GM19463 (cell line): ENCODE measurements at regions not wholly inside any gene's neighbourhood (a gene's known extent, or its start where the extent isn't known, plus 50 kb on each side); places are given as distances from the start of the nearest gene placed in this dataset.

ENCODE experiments used
- ATAC-seq: cut with Tn5 transposase; IDR thresholded peaks from one replicate; pipeline ENCODE4 v1.9.1; 2021; ENCODE audit warnings: mild to moderate bottlenecking, moderate library complexity; ENCODE audit not compliant: unreplicated experiment

DNA sequence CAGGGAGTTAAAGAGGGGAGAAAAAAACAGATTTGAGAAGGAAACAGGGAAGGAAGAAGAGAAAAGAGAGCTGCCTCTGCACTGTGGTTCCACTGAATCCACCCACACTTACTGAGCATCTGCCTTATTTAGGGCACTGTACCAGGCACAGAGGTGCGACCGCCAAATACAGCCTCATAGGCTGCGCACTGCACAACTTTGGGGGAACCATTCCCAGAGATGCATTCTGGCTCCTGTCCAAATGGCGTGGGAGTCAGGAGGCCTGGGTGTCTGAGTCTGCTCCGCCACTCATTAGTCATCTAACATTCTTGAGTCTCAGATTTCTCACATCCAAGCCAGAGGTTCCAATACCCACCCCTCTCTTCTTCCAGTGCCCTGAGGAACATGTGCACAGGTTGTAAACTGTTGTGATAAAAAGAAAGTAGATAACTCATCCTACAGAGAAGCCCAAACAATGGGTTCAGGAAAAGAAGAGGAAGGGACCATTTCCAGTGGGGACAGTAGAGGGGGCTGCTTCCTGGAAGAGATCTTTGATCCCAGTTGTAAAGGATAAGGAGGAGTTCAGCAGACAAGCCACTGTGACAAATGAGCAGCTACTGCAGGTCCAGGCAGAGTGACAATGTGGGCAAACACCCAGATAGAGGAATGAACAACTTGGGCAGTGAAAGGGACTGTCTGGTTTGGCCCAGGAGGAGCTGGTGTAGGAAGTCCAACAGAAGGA lies 254.6 kb downstream of the UACA start:
- ATAC-seq, result no peak

DNA sequence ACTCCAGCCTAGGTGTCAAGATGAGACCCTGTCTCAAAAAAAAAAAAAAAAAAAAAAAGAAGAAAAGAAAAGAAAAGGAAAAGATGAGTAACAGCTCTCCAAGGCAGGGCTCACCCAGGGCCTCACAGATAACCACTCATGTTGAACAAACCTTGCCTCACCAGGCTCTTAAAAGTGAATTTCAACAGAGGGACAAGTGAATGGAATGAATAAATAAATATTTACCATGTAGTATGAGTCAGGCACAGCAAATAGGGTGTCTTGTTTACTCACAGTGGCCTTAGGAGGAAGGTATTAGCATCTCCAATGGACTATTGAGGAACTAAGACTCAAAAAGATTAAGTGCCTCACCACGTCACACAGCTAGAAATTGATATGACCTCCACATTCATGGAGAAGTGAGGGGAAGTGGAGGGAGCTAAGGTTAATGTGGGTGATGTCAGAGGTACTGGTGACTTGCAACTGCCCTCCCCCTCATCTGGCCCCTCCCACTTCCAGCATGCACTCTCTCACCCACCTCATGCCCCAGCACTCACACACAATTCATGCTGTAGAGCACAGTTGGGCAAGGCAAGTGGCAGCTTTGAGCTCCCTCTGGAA lies 255.5 kb downstream of the UACA start:
- ATAC-seq, result no peak

DNA sequence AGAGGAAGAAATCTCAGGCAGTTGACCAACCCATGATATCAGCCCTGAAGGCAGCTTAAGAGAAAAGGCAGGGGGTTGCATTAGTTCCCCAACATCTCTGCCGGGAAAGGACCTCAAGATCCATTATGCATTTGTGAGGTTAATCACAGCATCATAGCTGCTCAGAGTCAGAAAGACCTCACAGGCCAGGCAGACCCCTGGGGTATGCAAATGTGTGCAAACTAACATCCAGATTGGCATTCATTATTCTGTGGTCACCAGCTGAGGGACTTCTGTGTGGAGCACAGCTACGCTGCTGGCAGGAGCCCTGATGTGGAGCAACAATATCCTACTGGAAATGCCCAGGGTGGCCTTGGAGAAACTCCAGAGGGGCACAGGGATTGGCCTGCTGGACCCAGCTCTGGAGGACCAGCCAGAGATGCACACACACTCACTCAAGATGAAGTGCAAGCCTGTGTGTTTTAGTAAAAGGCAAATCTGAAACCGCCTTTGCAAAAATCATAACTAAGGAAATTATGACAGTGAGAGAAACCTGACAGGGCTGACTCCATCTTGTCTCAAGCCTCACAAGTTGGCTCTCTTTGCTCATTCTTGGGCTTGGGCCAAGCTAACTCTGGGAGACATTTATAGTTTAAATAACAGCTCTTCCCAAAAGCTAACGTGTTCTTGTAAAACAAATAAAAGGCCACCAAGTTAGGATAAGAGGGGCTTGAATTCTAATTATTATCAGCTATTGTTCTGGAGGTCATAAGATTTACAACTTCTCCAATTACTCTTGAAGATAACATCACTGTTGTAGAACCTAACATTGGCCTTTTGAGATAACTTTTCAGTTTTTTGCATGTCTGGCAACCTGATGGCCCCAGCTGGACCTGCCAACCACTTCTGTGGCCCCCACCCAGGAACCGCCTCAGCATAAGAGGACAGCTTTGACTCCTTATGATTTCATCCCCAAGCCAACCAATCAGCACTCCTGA lies 257.1 kb downstream of the UACA start:
- ATAC-seq, result no peak

DNA sequence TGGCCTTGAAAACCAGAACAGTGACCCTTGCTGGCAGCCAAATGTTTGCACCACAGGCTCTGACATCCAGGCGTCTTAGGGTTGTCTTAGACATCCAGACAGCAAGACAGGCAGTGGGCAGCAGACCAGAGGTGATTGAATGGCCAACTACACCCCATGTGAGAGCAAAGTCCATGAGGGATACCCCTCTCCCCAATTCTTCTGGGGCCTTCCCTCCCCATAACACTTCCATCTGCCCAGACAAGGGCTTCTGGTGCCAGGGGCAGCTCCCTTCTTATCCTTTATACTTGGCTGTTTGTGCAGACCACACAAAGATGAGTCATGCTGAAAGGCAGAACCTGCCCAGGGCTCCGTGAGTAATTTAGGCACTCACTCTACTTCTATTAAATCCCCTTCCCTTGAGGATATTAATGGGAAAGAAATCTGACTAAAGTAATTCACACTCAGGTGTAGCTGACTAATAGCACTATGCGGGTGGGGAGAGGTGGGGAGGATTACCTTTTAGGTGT lies 257.9 kb downstream of the UACA start:
- no peak for ATAC-seq

DNA sequence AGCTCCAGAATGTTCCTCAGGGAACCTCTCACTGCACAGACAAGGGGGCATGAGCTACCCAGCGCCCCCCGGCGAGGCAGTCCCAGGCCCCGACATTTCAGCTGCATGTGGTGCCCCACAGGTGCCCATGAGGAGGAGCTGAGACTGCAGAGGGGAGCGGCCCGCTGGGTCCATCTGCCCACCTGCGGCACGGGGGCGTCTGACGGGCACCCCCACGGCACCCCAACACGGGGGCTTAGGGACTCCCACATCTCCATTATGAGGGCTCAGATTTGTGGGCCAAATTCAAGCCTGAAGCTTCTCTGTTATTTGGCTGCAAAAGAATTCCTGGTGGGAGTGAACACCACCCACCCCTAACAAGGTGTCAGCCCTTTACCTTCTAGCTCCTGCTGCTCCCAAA lies 258.4 kb downstream of the UACA start:
- ATAC-seq, result no peak

DNA sequence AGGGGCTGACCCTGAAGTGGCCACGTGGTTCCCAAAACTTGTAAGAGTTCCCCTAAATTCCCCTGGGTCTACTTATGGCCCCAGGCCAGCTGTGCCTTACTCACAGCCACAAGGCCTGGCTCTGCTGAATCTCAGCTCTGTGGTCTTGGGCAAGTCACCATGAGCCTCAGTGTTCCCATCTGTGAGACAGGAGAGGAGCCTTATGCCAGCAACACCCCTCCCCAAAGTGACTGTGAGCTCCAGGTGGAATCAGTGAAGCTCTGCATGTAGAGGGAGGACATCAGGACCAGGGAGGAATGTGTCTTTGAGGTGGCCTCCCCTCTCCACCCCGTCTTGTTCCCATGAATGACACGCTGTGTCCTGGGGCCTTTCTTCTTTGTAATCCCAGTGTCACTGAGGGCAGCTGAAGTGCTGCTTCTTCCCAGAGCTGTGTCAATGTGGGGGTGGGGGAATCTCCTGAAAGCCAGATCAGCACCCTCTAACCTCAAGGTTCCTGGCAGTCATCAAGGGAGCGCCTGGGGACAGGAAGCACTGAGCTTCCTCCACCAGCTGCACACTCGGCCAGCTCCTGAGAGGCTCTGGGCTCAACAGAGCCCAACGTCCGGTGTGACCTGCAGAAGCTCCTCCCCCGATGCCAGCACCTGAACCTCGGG lies 258.9 kb downstream of the UACA start:
- ATAC-seq, result peak; percentile 57

DNA sequence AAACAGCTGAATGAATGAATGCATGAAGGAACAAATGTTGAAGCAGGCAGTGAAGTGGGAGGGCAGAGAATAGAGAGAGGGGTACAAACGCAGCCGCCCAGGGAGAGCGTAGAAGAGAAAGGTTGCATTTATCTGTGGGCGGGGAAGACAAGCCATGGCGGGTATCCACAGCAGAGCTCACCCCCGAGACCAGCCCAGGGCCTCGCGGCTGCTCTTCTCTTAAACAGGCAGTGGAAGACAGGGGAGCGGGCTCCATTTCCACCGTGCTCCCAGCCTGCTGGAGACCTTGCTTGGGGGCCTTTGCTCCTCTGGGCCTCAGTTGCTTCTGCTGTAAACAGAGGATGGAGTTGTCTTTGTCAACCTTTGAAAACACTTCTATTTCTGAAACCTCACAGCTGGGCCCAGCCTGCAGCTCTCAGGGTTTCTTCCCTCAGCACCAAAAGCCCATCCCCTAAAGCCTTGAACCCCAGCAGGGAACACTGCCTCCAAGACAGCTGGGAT lies 259.5 kb downstream of the UACA start:
- no peak for ATAC-seq

DNA sequence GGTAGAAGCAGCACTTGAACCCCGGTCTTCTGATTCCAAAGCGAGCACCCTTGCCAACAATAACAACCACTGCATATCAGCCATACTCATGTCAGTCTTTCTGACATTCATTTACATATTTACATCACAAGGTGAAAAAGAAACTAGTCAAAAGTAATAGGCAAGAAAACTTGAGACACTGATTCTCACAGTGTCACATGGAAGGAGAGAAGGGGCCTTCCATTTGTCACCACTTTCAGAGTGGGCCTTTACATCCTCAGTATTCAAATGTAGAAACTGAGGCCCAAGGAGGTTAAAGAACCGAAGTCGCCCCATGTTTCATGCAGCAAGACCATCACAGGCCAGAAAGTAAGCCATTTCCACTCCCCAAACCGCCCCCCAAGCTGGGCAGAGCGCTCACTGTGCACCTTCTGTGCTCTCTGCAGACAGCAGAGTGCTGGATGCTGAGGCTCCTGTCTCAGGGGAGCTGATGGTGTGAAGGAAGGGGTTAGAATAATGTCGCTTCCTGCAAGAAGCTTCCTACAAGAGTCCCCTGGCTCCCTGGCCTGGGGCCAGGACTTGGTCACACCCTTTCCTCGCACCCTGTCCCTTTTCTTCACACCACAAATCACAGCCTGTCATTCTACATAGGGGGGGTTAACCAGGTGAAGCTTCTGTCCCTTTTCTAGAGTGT lies 260.1 kb downstream of the UACA start:
- ATAC-seq, result no peak

DNA sequence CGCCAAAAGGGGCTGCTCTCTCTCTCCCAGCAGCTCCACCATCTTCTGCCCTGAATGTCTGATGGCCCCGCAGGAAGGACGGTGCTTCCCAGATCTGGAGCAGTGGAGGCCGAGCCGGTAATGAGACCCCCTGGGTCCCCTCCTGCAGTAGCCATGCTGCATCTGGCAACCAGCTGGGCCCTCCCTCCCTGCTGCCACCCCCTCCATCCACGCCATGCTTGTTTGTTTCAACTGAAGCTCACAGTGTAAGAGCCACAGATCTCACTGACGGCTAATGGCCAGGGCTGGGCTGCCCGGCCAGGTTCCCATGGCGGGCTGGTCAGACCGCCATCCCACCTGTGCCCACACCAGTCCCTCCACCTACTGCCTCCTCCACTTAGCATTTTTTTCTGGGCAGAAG lies 260.8 kb downstream of the UACA start:
- ATAC-seq, result no peak

DNA sequence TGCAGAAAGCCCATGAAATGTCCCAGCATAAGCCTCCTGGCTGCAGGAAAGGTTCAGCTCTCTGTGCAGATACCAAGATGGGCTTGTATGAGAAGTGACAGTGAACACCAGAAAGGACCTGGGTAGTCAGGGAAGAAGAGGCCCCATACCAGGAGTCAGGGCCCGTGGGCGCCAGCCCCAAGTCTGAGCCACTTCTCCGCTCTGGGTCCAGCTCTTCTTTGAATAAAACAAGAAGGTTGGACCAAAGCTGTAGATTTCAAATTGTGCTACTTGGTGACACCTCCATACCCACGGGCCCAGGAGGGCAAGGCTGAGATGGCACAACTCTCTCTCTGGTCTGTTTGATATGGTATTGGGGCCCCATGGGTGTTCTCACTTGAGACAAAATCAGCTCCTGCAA lies 261.5 kb downstream of the UACA start:
- ATAC-seq, result no peak

DNA sequence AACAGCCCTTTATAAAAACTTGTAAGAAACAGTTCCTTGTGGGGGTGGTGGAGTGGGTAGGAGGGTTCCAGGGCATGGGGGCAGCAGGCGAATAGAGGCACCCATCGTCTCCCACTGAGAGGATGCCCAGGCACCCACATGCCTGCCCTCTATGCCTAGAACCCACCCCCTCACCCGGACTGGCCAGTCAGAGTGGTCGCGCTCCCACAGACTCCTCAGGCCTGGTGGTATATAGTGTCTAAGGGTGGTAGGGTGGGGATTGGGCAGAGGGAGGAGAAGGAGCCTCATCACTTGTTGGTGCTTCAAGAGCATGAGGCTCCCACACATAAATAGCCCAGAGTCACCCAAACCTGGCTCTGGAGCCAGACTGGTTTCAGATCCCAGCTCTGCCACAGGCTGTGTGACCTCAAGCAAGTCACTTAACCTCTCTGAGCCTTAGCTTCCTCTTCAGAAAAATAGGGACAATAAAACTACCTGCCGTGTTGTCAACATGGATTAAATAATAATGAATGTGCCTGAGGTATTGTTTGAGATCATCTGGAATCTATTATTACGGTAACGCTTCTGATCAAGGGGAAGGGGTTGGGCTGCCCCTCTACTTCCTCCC lies 262.1 kb downstream of the UACA start:
- no peak for ATAC-seq

DNA sequence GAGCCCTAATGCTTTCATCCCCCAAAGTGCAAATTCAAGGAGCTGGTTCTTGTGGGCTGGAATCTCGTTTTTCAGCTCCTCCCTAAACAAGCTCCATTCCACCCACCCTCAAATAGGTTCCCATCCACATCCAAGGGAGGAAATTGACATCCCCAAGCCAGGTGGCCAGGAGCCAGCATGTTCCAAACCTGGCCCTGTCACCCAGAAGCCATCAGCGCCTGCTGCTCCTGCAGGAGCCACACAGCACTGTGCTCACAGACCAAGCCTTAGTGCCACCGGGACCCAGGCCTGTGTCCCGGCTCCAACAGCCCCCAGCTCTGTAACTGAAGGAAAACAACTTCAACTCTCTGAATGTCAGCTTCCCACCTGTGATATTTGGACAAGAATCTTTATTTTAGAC lies 263.6 kb downstream of the UACA start:
- no peak for ATAC-seq

DNA sequence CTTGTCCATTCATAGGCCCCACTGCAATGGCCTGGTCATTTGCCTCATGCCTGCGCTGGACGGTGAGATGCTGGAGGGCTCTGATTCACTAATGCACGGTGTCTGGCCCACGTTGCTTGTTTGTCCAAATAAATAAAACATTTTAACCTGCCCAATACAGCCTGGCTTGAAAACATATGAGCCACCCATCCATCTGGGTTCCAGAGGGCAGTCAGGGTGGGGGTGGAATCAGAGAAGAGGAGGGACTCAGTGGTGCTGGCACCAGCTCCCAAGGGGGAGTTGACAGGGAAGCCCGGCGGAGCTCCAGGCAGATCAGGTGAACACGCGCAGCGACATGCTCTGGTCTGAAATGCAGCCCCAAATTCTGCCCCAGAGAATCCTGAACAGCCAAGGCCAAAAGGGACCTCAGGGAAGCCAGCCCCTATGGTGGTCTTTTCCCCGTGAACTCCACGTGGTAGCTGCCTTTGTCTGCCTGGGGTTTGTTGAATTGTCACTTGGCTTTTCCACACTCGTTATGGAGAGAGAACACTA lies 265.2 kb downstream of the UACA start:
- no peak for ATAC-seq

DNA sequence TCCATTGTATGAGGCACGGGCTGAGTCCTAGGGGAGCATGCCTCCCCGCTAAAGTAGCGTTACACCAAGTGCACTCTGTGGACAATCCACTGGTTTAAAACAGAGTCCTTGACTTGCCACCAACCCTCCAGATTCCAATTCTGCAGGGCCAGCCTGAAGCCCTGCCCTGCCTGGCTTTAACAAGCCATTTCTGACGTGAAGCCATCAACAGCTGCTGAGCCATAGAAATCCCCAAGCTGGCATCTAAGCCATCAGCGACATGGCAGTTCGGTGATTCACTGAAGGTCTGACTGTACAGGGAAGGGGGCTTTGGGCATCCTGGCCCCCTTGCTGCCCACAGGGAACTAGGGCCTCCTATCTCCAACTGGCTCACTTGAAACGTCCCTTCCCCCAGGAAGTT lies 265.7 kb downstream of the UACA start:
- no peak for ATAC-seq

DNA sequence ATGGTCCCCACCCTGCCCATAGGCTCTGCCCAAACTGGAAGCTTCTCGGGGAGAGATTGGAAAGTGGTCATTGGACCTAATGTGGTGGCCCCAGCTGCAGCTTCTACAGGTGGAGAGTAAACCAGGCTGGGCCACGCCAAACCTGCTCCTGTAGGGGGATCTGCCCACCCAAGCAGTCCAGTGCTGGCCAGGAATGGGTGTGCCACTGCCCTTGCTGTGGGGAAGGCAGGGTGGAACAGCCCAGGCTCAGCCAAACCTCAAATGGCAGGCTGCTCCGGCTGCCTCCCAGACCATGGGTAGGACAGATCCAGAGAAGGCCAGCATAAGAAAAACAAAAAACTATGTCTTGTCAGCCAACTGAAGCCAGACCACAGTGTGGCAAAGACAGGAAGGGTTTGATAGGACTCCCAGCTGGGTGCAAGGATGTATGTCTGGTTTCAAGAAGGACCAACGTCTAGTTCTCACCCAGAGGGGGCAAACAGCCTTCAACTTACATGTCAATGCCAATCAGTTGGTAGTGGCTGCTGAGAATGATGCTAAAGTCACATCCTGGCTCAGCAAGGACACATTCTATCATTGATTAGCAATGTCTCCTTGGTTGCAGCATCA lies 267.3 kb downstream of the UACA start:
- ATAC-seq, result no peak

DNA sequence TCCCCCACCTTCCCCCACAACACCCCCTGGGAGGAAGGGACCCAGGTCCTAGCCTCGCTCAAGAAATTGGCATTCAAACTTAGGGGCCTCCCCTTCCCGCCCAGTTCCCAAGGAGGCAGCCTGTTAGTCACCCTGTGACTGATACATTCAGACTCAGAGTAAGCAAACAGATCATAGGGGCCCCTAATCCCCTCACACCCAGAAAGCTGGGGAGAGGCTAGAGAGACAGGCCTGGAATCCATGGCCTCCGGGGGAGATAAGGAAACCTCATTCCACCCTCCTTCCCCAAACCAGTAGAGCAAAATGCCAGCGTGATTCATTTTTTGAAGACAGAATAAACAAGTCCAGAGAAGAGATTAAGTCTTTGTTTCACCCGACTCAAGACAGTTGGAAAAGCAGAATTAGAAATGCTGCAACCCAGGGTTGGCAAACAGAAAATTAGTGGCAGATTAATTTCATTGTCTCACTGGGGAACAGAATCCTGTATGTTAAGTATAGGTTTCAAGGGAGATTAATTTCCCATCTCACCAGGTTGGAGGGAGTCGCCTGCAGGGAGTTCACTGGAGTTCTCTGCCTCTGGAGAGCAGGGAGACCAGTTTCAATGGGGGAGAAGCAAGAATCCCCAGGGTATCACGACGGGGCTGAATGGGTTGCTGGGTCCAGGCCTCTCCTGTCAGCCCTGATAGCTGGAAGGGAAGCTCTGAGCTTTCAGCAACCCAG lies 268.3 kb downstream of the UACA start:
- ATAC-seq, result no peak

DNA sequence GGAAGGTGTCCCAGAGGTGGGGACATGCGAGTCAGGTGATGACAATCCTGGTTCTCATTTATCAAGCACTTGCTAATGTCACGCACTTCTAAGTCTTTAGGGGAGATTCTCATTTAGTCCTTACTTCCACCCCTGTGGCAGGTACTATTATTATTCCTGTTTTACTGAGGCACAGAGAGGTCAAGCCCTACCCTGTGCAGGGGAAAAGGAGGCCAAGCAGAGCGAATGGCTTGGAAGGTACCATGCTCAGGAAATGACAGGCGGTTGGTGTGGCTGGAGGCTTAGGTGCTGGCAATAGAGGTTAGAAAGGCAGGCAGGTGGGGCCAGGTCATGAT lies 268.9 kb downstream of the UACA start:
- ATAC-seq, result no peak

DNA sequence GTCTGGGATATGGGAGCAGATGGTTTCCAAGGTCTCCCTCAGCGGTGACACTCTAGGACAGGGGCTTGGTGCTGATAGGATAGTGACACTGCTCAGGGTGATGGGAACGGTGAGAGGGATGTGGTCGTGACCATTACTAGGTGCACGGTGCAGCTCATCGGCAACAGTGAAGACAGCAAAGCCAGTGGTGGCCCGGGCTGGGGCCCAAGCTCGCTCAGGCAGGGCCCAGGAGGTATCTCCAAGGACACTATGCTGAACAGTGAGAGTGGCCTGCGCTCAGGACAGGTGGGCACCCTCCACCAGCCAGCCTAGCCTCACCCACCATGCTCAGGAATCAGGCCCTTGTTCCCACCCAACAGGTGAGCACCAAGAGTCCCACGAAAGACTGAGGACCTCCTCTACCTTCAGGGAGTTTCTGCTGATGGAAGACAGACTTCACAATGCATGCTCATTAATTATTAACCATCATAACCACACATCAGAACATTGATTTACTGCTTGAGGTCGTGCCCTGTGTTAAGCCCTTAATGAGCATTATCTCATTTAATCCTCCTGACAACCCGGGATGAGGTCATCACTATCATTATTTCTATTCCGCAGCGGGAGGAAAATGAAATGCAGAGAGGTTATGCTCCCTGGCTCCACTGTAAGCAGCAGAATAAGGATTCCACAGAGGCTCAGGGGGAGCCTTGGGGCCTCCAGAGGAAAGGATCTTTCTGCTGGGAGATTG lies 269.4 kb downstream of the UACA start:
- no peak for ATAC-seq
